ENCODE measurements at regions not wholly inside any gene's neighbourhood (a gene's known extent, or its start where the extent isn't known, plus 50 kb on each side); places are given as distances from the start of the nearest gene placed in this dataset.

DNA sequence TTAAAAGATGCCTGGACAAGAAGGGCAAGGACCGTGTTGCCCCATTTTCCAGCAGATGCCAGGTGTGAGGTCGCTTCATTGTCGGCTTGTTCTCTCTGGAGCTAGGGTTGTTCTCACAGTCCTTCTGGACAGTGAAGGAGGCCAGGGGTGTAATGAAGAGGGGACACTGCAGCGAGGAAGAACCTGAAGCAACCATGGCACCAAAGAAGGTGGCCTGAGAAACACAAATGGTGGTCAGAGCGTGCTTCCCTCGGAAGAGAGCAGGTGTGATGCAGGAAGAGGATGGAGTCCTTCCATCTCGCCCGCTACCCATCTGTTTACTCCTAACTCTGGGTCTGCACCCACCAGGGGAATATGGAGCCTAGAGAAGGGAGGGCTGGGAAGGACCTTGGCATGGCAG lies 50.3 kb upstream of the TWIST2 start:
- TF ChIP-seq, protein P1, sequence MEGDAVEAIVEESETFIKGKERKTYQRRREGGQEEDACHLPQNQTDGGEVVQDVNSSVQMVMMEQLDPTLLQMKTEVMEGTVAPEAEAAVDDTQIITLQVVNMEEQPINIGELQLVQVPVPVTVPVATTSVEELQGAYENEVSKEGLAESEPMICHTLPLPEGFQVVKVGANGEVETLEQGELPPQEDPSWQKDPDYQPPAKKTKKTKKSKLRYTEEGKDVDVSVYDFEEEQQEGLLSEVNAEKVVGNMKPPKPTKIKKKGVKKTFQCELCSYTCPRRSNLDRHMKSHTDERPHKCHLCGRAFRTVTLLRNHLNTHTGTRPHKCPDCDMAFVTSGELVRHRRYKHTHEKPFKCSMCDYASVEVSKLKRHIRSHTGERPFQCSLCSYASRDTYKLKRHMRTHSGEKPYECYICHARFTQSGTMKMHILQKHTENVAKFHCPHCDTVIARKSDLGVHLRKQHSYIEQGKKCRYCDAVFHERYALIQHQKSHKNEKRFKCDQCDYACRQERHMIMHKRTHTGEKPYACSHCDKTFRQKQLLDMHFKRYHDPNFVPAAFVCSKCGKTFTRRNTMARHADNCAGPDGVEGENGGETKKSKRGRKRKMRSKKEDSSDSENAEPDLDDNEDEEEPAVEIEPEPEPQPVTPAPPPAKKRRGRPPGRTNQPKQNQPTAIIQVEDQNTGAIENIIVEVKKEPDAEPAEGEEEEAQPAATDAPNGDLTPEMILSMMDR (IDR thresholded peaks at IDR 0.05): no peak
- no peak for TF ChIP-seq NFE2L2 (conservative IDR thresholded peaks at IDR 0.05; ENCODE audit: low read length)

Data from A549 (cell line).